ENCODE measurements at regions not wholly inside any gene's neighbourhood (a gene's known extent, or its start where the extent isn't known, plus 50 kb on each side); places are given as distances from the start of the nearest gene placed in this dataset.
A peak's percentile ranks its signal among the peaks of the same experiment; 100 is the strongest.

DNA sequence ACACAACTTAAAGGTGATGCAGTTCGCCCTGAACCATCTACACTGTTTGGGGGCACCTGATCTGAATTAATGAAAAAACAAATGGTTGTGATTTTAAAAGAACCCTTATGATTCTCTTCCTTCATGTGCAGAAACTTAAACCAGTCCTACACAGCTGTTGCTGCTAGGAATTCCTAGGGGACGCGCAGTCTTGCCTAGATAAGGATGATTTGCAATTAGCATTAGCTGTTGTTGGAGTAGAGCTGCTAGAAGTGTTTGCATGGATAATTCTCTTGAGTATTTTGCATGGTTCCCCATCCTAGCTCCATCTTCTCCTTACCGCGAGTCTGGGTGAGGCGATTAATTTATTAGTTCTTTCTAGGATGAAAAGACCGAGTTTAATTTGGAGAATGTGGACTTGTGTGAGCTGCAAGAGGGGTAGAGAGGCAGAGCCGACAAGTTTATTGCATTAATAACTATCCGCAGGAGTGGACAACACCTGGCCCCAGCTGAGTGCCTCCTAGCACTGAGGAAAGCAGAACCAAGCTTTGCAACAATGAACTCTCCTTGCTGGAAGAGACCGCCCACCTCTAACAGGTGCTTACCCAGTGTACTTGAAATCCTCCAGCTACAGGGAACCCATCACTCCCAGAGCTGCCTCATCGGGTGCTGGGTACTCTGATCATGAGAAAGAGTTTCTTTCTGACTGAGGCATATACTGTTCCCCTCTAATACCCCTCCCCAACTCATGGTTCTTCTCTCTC is 75.0 kb upstream of the WNT7A start:
- DNase-seq (ENCODE audit: low read depth, low spot score) = no peak

DNA sequence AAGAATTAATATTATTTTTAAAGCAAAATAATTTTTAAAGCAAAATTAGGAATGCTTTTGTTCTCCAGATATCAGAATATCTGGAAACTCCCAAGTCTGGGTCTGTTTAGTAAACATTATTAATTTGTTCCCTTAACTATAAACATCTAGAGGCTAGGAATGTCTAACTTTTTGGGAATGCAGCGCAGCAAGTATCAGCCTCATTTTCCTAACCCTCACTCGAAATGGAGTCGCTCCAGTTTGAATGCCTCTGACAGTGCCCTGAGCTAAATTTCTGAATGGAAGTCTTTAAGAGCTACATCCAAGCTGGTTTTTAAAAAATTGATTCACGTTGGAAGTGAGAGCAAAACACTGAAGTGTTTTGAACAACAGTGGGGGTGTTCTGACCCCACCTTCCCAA is 74.4 kb upstream of the WNT7A start:
- no peak for DNase-seq (ENCODE audit: low read depth, low spot score)

- no peak for DNase-seq (ENCODE audit: low read depth, low spot score)
These were observed 71.3 kb upstream of the WNT7A start for GRCh38 chr3:13951184-13951583.

DNA sequence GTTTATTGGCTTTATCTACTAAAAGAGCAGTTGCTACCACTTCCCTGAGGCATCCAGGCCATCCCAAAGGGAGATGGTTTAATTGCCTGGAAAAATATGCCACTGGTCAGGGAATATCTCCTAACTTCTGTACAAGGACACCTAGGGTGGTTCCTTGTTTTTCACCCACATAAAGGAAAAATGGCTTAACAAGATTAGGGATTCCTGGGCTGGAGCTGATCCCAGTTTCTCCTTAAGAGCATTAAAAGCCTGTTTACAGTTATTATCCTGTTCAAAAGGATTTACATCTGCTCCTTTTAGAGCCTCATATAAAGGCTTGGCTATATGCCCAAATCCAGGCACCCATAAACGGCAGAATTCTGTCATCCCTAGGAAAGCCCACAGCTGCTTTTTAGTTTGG is 70.2 kb upstream of the WNT7A start:
- no peak for DNase-seq (ENCODE audit: low read depth, low spot score)

DNA sequence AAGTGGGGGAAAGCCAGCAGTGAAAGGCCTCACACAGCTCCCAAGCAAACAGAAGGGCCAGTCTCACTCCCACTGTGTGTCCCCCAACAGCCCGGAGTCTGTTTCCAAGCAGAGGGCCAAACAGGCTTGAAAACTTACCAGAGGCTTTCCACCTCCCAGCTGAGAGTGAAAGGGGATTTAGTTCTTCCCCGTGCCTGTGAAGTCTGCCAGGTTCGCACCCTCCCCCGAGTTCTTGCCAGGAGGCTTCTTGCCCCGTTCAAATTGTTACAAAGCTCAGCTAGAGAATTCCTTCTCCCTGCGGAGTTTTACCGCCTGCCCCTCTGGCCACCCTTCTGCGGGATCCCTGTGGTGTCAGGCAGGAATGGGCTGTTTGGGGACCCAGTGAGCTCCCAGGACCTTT is 68.0 kb upstream of the WNT7A start:
- no peak for DNase-seq (ENCODE audit: low read depth, low spot score)

DNA sequence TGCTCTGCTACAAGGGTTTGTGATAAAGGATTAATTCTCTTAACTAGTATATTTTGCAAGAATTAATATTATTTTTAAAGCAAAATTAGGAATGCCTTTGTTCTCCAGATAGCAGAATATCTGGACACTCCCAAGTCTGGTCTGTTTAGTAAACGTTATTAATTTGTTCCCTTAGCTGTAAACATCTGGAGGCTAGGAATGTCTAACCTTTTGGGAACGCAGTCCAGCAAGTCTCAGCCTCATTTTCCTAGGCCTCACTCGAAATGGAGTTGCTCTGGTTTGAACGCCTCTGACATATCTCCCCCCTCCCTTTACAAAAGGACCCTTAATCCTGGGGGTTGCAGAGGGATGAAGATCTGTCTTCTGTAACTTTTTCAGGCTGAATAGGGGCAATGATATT is 59.3 kb upstream of the WNT7A start:
- no peak for DNase-seq (ENCODE audit: low read depth, low spot score)

DNA sequence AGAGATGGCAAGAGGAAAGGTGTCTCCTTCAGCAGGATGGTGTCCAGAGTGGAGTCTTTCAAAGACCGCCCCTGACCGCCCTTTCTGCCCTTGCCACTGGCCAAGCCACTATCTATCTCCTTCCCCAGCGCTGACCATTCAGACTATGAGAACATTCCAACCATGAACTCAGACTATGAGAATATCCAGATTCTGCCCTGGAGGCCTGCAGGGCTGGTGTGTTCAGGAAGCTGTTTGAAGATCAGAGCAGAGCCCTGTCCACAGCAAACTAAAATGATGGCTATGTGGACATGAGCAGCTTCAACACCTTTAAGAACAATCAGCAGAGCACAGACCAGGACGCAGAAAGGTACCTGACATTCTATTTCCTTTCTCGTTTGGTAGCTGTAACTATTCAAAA is 57.3 kb upstream of the WNT7A start:
- DNase-seq (ENCODE audit: low read depth, low spot score) = no peak

- DNase-seq (ENCODE audit: low read depth, low spot score) = no peak
These were observed 55.7 kb upstream of the WNT7A start for GRCh38 chr3:13935494-13936094.

- no peak for DNase-seq (ENCODE audit: low read depth, low spot score)
These were observed 54.9 kb upstream of the WNT7A start for GRCh38 chr3:13934813-13935212.

DNA sequence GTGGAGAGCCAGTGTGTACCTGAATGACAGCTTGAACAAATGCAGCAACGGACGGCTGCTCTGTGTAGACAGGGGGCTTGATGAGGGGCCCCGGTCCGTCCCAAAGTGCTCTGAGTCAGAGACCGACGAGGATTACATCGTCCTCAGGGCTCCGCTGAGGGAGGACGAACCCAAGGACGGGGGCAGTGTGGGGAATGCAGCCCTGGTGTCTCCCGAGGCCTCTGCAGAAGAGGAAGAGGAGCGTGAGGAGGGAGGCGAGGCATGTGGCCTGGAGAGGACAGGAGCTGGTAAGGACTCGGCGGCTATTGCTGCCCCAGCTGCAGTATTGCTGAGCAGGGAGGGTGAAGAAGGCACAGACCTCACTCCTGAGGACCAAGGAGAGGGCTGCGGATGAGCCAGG is 54.4 kb upstream of the WNT7A start:
- DNase-seq (ENCODE audit: low read depth, low spot score) = no peak

GRCh38 chr3:13932578-13933295 is 52.9 kb upstream of the WNT7A start:
- peak; percentile 2 for DNase-seq (ENCODE audit: low read depth, low spot score)

GRCh38 chr3:13931172-13931571 is 51.3 kb upstream of the WNT7A start:
- no peak for DNase-seq (ENCODE audit: low read depth, low spot score)
